ENCODE measurements at regions not wholly inside any gene's neighbourhood (a gene's known extent, or its start where the extent isn't known, plus 50 kb on each side); places are given as distances from the start of the nearest gene placed in this dataset.
"Not testable (repeated sequence)": the region's sequence is repeated elsewhere in the genome, so short reads cannot be mapped to it uniquely, and the experiment has no call there.

DNA sequence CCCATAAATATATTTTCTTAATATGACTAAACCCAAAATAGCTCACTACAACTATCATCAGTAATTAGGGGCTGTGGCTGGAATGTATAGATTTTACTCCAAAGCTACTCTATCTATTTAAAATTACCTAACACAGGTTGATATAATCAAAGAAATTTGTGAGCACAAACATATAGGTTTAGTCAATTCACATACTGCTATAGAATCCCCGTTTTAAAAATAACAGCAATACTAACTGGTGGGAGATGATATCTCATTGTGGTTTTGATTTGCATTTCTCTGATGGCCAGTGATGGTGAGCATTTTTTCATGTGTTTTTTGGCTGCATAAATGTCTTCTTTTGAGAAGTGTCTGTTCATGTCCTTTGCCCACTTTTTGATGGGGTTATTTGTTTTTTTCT is 1434.9 kb upstream of the CELF2 start:
- not testable (repeated sequence) for H3K27ac Mint-ChIP-seq; H3K36me3 Mint-ChIP-seq; ATAC-seq; H3K9me3 Mint-ChIP-seq; DNase-seq (ENCODE audit: low spot score in 2 of 2)

DNA sequence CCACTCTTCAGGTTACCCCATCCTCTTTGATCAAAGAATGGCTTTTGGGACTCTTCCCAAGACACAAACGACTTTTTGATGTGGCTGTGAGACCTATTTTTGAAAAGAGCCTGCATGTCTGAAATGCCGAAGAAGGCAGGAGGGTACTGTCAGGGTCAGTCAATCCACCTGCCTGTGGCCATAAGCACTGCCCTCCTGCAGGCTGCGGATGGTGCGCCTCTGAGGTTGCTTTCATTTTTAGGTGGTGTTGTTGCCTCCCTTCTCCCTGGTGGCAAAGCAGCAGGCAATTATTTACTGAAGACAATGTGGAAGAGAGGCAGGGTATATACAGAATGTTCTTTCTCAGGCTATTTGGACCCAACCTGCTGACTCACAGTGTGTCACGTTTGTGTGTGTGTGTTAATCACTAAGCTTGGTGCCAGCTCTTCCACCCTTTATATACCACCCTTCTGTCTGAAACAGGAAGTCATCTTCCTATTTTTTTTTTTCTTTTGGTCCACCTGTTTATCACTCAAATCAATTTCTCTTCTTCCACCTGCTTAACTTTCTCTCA is 1421.2 kb upstream of the CELF2 start:
- DNase-seq (ENCODE audit: low spot score in 2 of 2): no peak
- ATAC-seq: no peak

DNA sequence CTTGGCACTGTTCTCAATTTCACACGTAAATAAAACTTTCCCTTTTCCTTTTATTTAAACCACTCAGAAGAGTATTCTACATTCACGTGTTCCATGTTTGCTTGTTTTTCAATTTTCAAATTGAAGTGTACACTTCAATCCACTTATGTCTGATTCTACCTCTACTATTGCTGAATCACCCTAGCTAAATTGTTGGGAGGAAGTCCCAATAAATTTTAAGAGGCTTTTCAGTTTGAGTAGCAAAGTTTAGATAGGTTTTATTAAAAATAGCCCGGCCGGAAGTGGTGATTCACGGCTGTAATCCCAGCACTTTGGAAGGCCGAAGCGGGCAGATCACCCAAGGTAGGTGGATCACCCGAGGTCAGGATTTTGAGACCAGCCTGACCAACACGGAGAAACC is 1414.7 kb upstream of the CELF2 start:
- DNase-seq (ENCODE audit: low spot score in 2 of 2): no peak
- no peak overlapping the region for H3K27ac Mint-ChIP-seq
- no peaks in the 10 kb centered on the region for H3K9me3 Mint-ChIP-seq
- no peak for ATAC-seq
- H3K36me3 Mint-ChIP-seq: no peaks in the 10 kb centered on the region

More for the DNA sequence above, 1421.2 kb upstream of the CELF2 start:
- no peaks in the 10 kb centered on the region for H3K9me3 Mint-ChIP-seq
- no peak overlapping the region for H3K27ac Mint-ChIP-seq
- H3K36me3 Mint-ChIP-seq: no peaks in the 10 kb centered on the region

DNA sequence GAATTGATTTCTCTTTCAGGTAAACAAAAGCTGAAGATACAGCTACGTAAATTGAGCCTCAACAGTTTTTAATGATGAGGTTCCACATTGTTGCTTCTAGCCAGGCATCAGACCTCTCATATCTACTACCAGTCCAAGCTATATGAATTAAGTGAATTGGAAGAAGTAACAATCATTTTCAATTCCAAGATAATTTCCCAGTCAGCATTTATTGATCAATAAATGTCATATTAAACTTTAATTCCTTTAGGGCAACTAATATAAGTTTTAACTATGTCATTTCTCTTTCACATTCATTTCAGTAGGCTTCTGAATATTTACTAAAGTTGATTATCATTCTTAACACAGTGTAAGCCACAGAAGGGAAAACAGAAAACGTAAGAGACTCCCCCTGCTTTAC is 1413.7 kb upstream of the CELF2 start:
- Mint-ChIP-seq H3K9me3 (no peaks in the 10 kb centered on the region), H3K36me3 (no peaks in the 10 kb centered on the region), H3K27ac (no peak overlapping the region)
- no peak for ATAC-seq
- no peak for DNase-seq (ENCODE audit: low spot score in 2 of 2)

DNA sequence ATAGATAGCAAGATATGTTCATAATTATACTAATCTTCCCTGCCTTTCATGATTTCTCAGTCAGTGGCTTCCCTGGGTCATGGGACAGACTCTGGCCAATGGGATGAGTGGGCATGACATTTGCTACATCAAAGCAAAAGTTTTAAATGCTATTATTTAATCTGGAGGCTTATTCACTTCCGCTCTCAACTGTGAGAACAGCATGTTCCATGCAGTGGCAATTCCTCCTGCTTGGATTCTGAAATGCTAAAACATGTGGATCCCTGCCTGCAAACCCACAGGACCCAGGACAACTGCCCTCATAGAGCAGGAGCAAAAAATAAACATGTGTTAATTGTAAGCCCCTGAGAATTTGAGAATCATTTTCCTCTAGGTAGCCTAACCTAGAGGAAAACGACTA is 1412.4 kb upstream of the CELF2 start:
- H3K27ac Mint-ChIP-seq: no peak overlapping the region
- no peak for ATAC-seq
- no peaks in the 10 kb centered on the region for H3K36me3 Mint-ChIP-seq
- no peak for DNase-seq (ENCODE audit: low spot score in 2 of 2)
- H3K9me3 Mint-ChIP-seq: no peaks in the 10 kb centered on the region

DNA sequence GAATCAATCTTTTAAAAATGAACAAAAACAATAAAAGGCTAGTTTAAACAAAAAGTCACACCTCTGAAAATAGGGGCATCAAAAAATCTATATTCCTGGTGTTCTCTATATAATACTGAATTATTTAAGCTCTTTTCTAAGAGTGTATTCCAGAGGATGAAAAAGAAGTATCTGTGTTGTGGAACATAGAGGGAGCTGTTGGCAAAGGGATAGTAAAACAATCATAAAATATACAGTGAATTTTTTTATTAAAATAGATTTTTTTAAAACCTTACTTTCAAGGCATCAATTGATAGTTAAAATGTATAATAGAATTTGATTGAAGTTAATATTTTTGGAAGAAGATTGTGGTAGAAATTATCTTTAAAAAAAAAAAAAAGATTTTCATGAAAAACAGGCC is 1409.1 kb upstream of the CELF2 start:
- Mint-ChIP-seq H3K9me3 (peaks cover 0 to 8% of the 10 kb centered on the region in 2 donors), H3K36me3 (no peaks in the 10 kb centered on the region), H3K27ac (no peak overlapping the region)
- ATAC-seq: no peak
- no peak for DNase-seq (ENCODE audit: low spot score in 2 of 2)

DNA sequence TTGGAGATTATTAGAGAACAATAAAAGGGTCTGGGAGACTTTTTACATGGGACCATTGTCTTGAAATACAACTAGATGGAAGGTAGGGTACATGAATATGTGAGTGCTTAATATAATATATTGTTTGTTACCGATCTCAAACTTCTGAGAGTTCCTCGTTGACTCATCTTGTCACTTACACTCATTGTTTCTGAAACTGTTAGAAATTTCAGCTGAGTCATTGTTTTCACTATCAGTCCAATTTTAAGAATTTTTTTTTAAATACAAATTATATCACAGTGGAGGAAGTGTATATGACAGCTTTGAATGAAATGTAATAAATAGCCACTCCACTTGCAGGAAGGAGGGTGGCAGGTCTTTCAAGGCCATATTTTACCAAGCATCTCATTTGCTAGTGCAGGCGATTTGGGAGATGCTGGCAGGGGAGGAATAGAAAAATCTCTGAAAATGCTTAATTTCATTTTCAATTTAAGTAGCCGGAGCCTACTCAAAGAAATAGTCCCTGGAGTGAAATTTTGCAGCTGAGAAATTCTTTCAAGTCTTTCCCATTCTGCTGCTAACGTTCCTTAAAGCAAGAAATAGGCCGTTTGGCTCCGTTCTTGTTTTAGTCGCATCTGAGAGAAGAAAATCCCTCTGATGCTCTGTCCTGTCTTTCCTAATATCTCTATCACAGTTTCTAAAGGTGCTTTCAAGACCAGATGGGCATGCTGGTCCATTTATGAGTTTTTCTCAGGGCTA is 1404.2 kb upstream of the CELF2 start:
- ATAC-seq: peak in 1 of 2 donors; percentile 85
- H3K36me3 Mint-ChIP-seq: no peaks in the 10 kb centered on the region
- H3K9me3 Mint-ChIP-seq: peaks cover 0 to 8% of the 10 kb centered on the region in 2 donors

DNA sequence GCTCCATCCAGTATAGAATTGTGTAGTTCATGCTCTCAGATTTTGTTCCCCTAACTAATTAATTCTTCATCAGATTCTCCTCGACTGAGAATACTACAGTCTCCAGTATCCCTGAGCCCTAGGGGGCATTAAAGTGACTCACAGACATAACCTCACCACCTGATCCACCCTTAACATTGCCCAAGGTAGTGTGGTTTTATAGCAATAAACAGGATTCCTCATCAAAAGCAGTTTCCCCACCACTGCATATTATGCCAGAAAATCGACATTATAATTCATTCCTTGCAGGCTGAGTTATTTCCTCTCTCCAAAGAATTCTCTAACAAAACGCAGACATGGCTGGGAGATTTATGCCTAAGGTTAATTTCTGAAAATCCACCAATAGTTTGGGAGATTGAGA is 1402.5 kb upstream of the CELF2 start:
- ATAC-seq (no peak), DNase-seq (ENCODE audit: low spot score in 2 of 2) (no peak)
- Mint-ChIP-seq H3K27ac (no peak overlapping the region), H3K36me3 (no peaks in the 10 kb centered on the region), H3K9me3 (peaks cover 4 to 8% of the 10 kb centered on the region in 2 donors)

More for the DNA sequence above, 1404.2 kb upstream of the CELF2 start:
- DNase-seq (ENCODE audit: low spot score in 2 of 2): no peak
- H3K27ac Mint-ChIP-seq: no peak overlapping the region

DNA sequence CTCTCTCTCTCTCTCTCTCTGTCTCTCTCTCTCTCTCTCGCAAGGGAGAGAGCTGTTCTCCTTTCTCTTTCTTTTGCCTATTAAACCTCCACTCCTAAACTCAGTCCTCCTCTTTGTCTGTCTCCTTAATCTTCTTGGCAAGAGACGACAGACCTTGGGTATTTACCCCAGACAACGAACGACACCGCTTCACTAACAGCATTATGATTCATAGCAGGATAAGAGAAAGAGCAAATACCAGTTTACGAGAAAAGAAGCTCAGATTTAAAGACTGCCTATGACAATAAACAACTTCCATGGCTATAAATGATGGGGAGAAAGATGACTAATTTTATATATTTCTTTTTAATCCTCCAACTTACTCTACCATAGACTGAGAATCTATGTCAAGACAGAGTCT is 1396.5 kb upstream of the CELF2 start:
- Mint-ChIP-seq H3K9me3 (peaks cover 0 to 8% of the 10 kb centered on the region in 2 donors), H3K36me3 (no peaks in the 10 kb centered on the region), H3K27ac (no peak overlapping the region)
- ATAC-seq: no peak
- DNase-seq (ENCODE audit: low spot score in 2 of 2): no peak

DNA sequence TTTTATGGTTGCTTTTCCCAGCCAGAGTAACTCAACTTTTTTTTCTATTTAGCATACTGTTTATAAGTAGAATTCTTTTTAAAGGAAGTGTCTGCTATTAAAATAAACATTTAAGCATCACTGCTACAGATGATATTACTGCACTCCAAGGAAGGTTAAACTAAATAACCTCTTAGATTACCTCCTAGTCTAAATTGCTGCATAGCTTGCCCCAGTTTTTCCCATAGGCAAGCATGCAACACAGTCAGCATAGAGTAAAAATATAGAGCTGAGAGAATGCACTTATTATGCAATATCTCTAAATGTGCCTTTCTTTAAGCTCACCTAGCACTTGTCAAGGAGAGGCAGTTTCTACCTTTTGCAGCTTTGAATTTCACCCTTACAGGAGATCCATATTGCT is 1392.4 kb upstream of the CELF2 start:
- DNase-seq (ENCODE audit: low spot score in 2 of 2) (no peak), ATAC-seq (no peak)
- Mint-ChIP-seq H3K9me3 (peaks cover 0 to 4% of the 10 kb centered on the region in 2 donors), H3K27ac (no peak overlapping the region), H3K36me3 (no peaks in the 10 kb centered on the region)

DNA sequence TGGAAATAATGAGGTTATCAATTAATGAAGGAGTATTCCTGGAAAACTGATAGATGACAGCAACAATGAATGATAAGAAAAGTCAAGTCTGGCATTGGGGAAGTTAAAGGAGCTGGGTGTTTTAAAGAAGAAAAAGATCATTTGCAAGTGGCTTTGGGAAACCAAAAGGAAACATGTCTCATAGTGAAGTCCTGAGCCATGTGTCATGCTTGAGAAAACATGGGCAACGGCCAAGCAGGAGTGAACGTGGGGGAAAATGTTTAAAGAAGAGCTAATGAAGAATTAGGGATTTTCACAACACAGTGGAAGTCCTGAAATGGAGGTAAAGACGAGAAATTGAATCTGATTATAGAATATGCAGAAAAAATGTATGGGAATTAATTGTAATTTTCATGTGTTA is 1383.2 kb upstream of the CELF2 start:
- Mint-ChIP-seq H3K27ac (no peak overlapping the region), H3K36me3 (peaks cover 0 to 4% of the 10 kb centered on the region in 2 donors), H3K9me3 (peaks cover 0 to 4% of the 10 kb centered on the region in 2 donors)
- ATAC-seq (no peak), DNase-seq (ENCODE audit: low spot score in 2 of 2) (no peak)

DNA sequence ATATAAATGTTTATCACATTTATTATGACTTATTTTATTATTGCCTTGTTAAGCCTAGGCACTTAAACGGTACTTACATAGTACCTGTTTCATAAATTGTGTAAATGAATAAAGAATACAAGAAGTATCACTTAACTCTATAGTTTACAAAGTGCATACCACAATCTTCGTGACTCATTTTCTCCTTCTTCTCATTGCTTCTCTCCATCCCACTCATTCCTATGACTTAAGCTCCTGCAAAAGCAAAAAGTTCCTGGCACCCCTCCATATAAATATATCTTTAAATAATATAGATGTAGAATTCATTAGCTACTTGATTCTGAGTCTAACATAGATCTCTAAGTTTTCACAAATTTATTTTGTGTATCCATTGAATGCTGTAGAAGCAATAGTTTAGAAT is 1382.0 kb upstream of the CELF2 start:
- Mint-ChIP-seq H3K36me3 (peaks cover 0 to 3% of the 10 kb centered on the region in 2 donors), H3K9me3 (peaks cover 0 to 4% of the 10 kb centered on the region in 2 donors), H3K27ac (no peak overlapping the region)
- ATAC-seq (no peak), DNase-seq (ENCODE audit: low spot score in 2 of 2) (no peak)

DNA sequence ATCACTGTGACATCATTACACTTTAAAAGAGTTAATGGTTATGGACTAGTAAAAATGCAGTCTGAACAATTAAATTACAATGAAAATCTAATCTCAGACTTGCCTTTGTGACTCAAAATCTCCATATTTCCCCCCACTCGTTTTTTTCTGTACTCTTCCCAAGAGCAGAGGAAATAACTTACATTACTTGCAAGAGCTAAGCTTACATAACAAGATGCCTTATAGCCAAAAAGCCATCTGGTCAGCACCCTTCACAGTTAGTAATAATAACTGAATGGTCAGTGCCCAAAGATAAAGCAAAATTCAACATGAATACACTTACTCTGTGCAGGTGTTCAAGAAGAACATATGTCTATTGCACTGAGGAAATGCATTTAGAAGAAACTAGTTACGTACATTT is 1381.5 kb upstream of the CELF2 start:
- no peaks in the 10 kb centered on the region for H3K36me3 Mint-ChIP-seq
- ATAC-seq (no peak), DNase-seq (ENCODE audit: low spot score in 2 of 2) (no peak)
- H3K9me3 Mint-ChIP-seq: peaks cover 0 to 4% of the 10 kb centered on the region in 2 donors
- H3K27ac Mint-ChIP-seq: no peak overlapping the region

DNA sequence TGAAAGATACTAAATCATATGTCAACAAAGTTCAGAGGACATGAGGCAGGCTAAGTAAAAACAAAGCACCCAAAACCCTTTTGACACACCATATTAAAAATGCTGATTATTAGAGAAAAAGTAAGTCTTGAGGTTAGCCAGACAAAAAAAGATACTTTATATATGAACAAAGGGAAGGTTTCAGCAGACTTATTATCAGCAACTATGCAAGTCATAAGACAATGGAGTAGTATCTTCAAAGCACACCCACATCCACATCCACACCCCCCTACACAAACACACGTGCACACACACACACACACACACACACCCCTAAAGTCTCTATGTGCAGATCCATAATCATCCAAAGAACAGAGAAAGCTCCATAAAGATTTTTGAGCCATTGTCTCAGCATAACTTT is 1373.9 kb upstream of the CELF2 start:
- peaks cover 19% of the 10 kb centered on the region in 2 donors for H3K9me3 Mint-ChIP-seq

DNA sequence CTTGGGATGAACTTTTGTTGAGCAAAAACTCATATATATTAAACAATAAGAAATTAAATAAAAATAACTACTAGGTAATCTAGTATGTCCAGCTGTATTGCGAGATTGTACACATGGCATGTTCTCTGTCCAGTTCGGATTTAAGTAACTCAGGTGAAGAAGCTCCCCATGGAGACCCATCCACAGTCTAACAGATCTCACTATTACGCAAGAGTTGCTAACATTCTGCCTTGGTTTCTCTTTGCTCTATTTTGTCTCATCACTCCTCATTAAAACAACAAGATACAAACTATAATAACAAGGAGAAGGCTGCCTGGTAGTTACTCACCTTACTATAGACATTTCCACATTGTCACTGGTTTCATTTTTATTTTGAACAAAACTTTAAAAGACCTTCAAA is 1372.3 kb upstream of the CELF2 start:
- Mint-ChIP-seq H3K36me3 (peaks cover 0 to 9% of the 10 kb centered on the region in 2 donors), H3K27ac (no peak overlapping the region), H3K9me3 (peaks cover 17 to 19% of the 10 kb centered on the region in 2 donors)
- DNase-seq (ENCODE audit: low spot score in 2 of 2) (no peak), ATAC-seq (no peak)

More for the DNA sequence above, 1373.9 kb upstream of the CELF2 start:
- ATAC-seq (no peak), DNase-seq (ENCODE audit: low spot score in 2 of 2) (no peak)
- Mint-ChIP-seq H3K27ac (no peak overlapping the region), H3K36me3 (peaks cover 0 to 9% of the 10 kb centered on the region in 2 donors)

DNA sequence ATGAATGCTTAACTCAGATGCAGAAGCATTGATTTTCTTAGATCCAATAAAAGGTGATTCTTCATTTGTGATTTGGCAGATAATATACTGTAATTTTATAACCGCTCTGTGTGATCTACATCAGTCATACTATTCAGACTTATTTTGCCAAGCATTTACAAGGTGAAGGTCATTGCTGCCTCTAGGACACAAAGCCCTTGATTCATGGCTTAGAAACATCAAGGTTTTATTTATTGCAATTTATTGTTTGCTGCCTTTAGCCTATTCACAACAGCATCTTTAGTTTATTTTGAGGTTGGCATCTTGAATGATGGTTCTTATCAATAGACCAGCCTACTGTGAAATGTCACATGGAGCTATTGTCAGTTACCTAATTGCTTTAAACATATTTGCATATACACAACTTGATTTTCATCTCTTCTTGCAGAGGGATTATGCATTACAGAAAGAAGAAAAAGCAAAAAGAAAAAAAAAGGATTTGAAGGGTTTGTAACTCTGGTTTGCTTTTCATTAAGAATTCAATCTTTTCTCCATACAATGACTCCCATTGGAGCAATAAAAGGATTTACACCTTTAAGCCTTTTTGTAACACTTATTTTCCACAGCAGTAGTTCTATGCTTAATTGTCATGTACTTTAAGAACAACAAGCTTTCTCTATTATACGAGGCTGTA is 1371.6 kb upstream of the CELF2 start:
- ATAC-seq (no peak), DNase-seq (ENCODE audit: low spot score in 2 of 2) (no peak)
- H3K36me3 Mint-ChIP-seq: peaks cover 0 to 9% of the 10 kb centered on the region in 2 donors
- no peak overlapping the region for H3K27ac Mint-ChIP-seq
- H3K9me3 Mint-ChIP-seq: peaks cover 17 to 19% of the 10 kb centered on the region in 2 donors

DNA sequence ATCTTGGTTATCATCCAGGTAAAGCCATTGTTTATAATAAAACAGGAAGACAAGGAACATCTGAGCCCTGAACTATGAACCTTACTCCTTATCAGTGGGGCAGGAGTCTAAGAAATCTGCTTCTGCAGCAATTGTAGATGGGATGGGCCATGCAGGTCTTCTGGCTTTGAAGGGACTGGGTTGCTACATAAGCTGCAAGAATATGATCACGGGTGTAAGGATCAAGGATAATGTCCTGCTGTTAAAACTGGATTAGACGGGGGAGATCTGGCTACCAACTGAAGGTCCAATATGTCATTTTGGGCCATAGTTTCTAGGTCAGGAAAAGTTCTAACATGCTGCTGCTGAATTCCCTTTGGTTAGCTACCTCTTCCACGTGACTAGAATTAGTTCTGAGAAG is 1363.4 kb upstream of the CELF2 start:
- Mint-ChIP-seq H3K9me3 (peaks cover 0 to 12% of the 10 kb centered on the region in 2 donors), H3K27ac (no peak overlapping the region), H3K36me3 (no peaks in the 10 kb centered on the region)
- ATAC-seq: no peak
- no peak for DNase-seq (ENCODE audit: low spot score in 2 of 2)

DNA sequence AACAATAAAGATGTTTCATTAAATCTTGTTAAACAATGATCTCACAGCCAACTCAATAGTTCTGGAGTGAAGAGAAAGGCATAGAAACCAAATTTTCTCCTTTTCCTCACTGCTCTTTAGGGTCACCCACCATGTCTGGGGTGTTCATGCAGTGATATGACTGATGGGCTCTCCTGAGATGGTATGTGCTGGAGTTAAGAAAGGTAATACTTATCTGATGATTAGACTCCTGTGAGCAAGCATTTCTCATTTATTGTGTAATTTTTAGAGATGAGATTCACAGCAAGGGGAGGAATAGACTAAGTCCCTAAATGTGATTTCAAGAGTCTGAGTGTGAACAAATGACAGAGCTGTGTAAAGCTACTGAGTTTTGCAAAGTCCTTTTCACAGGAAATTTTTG is 1361.3 kb upstream of the CELF2 start:
- H3K36me3 Mint-ChIP-seq: no peaks in the 10 kb centered on the region
- DNase-seq (ENCODE audit: low spot score in 2 of 2) (no peak), ATAC-seq (no peak)
- H3K9me3 Mint-ChIP-seq: peaks cover 1 to 12% of the 10 kb centered on the region in 2 donors
- H3K27ac Mint-ChIP-seq: no peak overlapping the region

Measured in activated naive CD4-positive, alpha-beta T cell treated with anti-CD3 and anti-CD28 coated beads, Interleukin-2, amount 50 U/mL, for 72 hours (primary cell).